Uterus (tissue), 3 donors: ENCODE measurements at regions not wholly inside any gene's neighbourhood (a gene's known extent, or its start where the extent isn't known, plus 50 kb on each side); places are given as distances from the start of the nearest gene placed in this dataset.

ENCODE experiments used
- DNase-seq, 2 donors: peaks; one replicate each; pipeline ENCODE4 v3.0.0-alpha.2; 2019 to 2020
- H3K27ac ChIP-seq, 2 donors: fragments of 200-600 bp; sonication (generic); 1 replicate in 1 of 2; 2 replicates in 1 of 2; pipeline ENCODE4 v1.5.1; 2016 to 2018
- H3K27me3 ChIP-seq, 2 donors: fragments of 200-600 bp; sonication (generic); one replicate each; pipeline ENCODE4 v1.5.1; 2018 to 2019; ENCODE audit warnings: control low read depth in 1 of 2
- H3K36me3 ChIP-seq, 2 donors: fragments of 200-600 bp; sonication (generic); one replicate each; pipeline ENCODE4 v1.5.1; 2019; ENCODE audit warnings: control low read depth in 1 of 2
- H3K4me1 ChIP-seq, 2 donors: fragments of 200-600 bp; sonication (generic); one replicate each; pipeline ENCODE4 v1.5.1; 2018 to 2019; ENCODE audit warnings: control low read depth in 1 of 2
- H3K4me3 ChIP-seq, 2 donors: fragments of 200-600 bp; sonication (generic); 1 replicate in 1 of 2; 2 replicates in 1 of 2; pipeline ENCODE4 v1.5.1; 2018 to 2019; ENCODE audit warnings: mild to moderate bottlenecking in 1 of 2
- H3K9me3 ChIP-seq, 2 donors: fragments of 200-600 bp; sonication (generic); one replicate each; pipeline ENCODE4 v1.5.1; 2019; ENCODE audit warnings: control low read depth in 1 of 2
- CTCF ChIP-seq, 4 experiments: fragments of 200-600 bp in 2 of 4; fragments of 450-650 bp in 2 of 4; sonication (generic) in 2 of 4; IDR thresholded peaks; one replicate each; pipeline ENCODE4 v1.5.1; 2016 to 2019; ENCODE audit warnings: antibody characterized with exemption in 4 of 4, mild to moderate bottlenecking in 2 of 4, moderate library complexity in 1 of 4
- POLR2A ChIP-seq, 2 donors: fragments of 450-650 bp; IDR thresholded peaks; one replicate each; pipeline ENCODE4 v1.6.1; 2016; ENCODE audit warnings: antibody characterized with exemption in 2 of 2, mild to moderate bottlenecking in 1 of 2, moderate library complexity in 1 of 2
- intact Hi-C: fragments of 100-400 bp; cut with DNase I; formaldehyde crosslinking; loops from one replicate; pipeline ENCODE4 v1.15.1; 2023; ENCODE audit warnings: low total_unique reads
- donor health status: DM: yes; HTN: yes; CAD: no.

- no peaks in the 10 kb centered on the region for H3K4me1 ChIP-seq
- H3K36me3 ChIP-seq: no peaks in the 10 kb centered on the region
- no peaks in the 10 kb centered on the region for H3K9me3 ChIP-seq
- no peak for DNase-seq
- no peak for TF ChIP-seq CTCF (IDR thresholded peaks at IDR 0.05)
- no peak for TF ChIP-seq POLR2A (IDR thresholded peaks at IDR 0.05)
- intact Hi-C loops: no loop called here
- H3K27ac ChIP-seq: no peak overlapping the region
- H3K27me3 ChIP-seq: no peaks in the 10 kb centered on the region
- H3K4me3 ChIP-seq: no peak overlapping the region
These were observed 69.3 kb upstream of the NEDD4L start for GRCh38 chr18:57974585-57975265.

GRCh38 chr18:57973889-57974288 lies 70.1 kb upstream of the NEDD4L start:
- DNase-seq: no peak
- H3K27me3 ChIP-seq: no peaks in the 10 kb centered on the region
- H3K4me1 ChIP-seq: no peaks in the 10 kb centered on the region
- H3K27ac ChIP-seq: no peak overlapping the region
- TF ChIP-seq POLR2A (IDR thresholded peaks at IDR 0.05): no peak
- TF ChIP-seq CTCF (IDR thresholded peaks at IDR 0.05): no peak
- H3K9me3 ChIP-seq: no peaks in the 10 kb centered on the region
- no peaks in the 10 kb centered on the region for H3K36me3 ChIP-seq
- no peak overlapping the region for H3K4me3 ChIP-seq
- intact Hi-C loops: no loop called here

- Histone ChIP-seq H3K27me3 (no peaks in the 10 kb centered on the region), H3K36me3 (no peaks in the 10 kb centered on the region), H3K27ac (no peak overlapping the region), H3K4me3 (no peak overlapping the region), H3K4me1 (no peaks in the 10 kb centered on the region), H3K9me3 (no peaks in the 10 kb centered on the region)
- DNase-seq: no peak
- intact Hi-C loops: no loop called here
- TF ChIP-seq POLR2A (IDR thresholded peaks at IDR 0.05) (no peak), CTCF (IDR thresholded peaks at IDR 0.05) (no peak)
These were observed 73.5 kb upstream of the NEDD4L start for GRCh38 chr18:57970356-57971095.

GRCh38 chr18:57969824-57970223 lies 74.2 kb upstream of the NEDD4L start:
- DNase-seq: no peak
- H3K9me3 ChIP-seq: no peaks in the 10 kb centered on the region
- no peaks in the 10 kb centered on the region for H3K36me3 ChIP-seq
- intact Hi-C loops: no loop called here
- no peaks in the 10 kb centered on the region for H3K27me3 ChIP-seq
- no peaks in the 10 kb centered on the region for H3K4me1 ChIP-seq
- H3K4me3 ChIP-seq: no peak overlapping the region
- no peak for TF ChIP-seq CTCF (IDR thresholded peaks at IDR 0.05)
- no peak for TF ChIP-seq POLR2A (IDR thresholded peaks at IDR 0.05)
- H3K27ac ChIP-seq: no peak overlapping the region

- no peaks in the 10 kb centered on the region for H3K4me1 ChIP-seq
- no peaks in the 10 kb centered on the region for H3K36me3 ChIP-seq
- intact Hi-C loops: no loop called here
- no peak for DNase-seq
- H3K27ac ChIP-seq: no peak overlapping the region
- H3K4me3 ChIP-seq: no peak overlapping the region
- TF ChIP-seq CTCF (IDR thresholded peaks at IDR 0.05): no peak
- no peak for TF ChIP-seq POLR2A (IDR thresholded peaks at IDR 0.05)
- H3K9me3 ChIP-seq: no peaks in the 10 kb centered on the region
- no peaks in the 10 kb centered on the region for H3K27me3 ChIP-seq
These were observed 78.8 kb upstream of the NEDD4L start for GRCh38 chr18:57965246-57965645.
